NCI-H1092 (cell line): ENCODE measurements at regions not wholly inside any gene's neighbourhood (a gene's known extent, or its start where the extent isn't known, plus 50 kb on each side); places are given as distances from the start of the nearest gene placed in this dataset.
"Not testable (repeated sequence)": the region's sequence is repeated elsewhere in the genome, so short reads cannot be mapped to it uniquely, and the experiment has no call there.

Experiments
- DNase-seq: peaks from one replicate; lab custom pipeline; 2025; lab: John Stamatoyannopoulos, UW

- no peak for DNase-seq
These were observed 152.6 kb upstream of the GBE1 start for GRCh38 chr3:81913886-81914663.

- no peak for DNase-seq
These were observed 149.8 kb upstream of the GBE1 start for GRCh38 chr3:81911221-81911620.

GRCh38 chr3:81910244-81910852 lies 148.9 kb upstream of the GBE1 start:
- DNase-seq, result peak; percentile 10

GRCh38 chr3:81909796-81910195 lies 148.4 kb upstream of the GBE1 start:
- DNase-seq, result no peak

GRCh38 chr3:81908561-81908960 lies 147.1 kb upstream of the GBE1 start:
- no peak for DNase-seq

- no peak for DNase-seq
These were observed 136.9 kb upstream of the GBE1 start for GRCh38 chr3:81898336-81898735.

- DNase-seq, result no peak
These were observed 133.2 kb upstream of the GBE1 start for GRCh38 chr3:81894598-81894997.

GRCh38 chr3:81891055-81891895 lies 129.8 kb upstream of the GBE1 start:
- peak; percentile 3 for DNase-seq

- no peak for DNase-seq
These were observed 127.6 kb upstream of the GBE1 start for GRCh38 chr3:81888914-81889557.

GRCh38 chr3:81887448-81887847 lies 126.0 kb upstream of the GBE1 start:
- DNase-seq, result no peak

GRCh38 chr3:81886081-81886480 lies 124.6 kb upstream of the GBE1 start:
- DNase-seq, result no peak

- no peak for DNase-seq
These were observed 123.3 kb upstream of the GBE1 start for GRCh38 chr3:81884791-81885190.

GRCh38 chr3:81876826-81877225 lies 115.4 kb upstream of the GBE1 start:
- DNase-seq, result no peak

GRCh38 chr3:81874738-81875137 lies 113.3 kb upstream of the GBE1 start:
- no peak for DNase-seq

GRCh38 chr3:81872566-81872965 lies 111.1 kb upstream of the GBE1 start:
- no peak for DNase-seq

GRCh38 chr3:81871358-81872155 lies 110.1 kb upstream of the GBE1 start:
- no peak for DNase-seq

- DNase-seq, result no peak
These were observed 107.9 kb upstream of the GBE1 start for GRCh38 chr3:81869382-81869781.

- no peak for DNase-seq
These were observed 107.2 kb upstream of the GBE1 start for GRCh38 chr3:81868597-81868996.

GRCh38 chr3:81867875-81868274 lies 106.4 kb upstream of the GBE1 start:
- no peak for DNase-seq

GRCh38 chr3:81865164-81865563 lies 103.7 kb upstream of the GBE1 start:
- not testable (repeated sequence) for DNase-seq

GRCh38 chr3:81864272-81864671 lies 102.8 kb upstream of the GBE1 start:
- no peak for DNase-seq

- DNase-seq, result no peak
These were observed 102.3 kb upstream of the GBE1 start for GRCh38 chr3:81863756-81864155.
